ENCODE measurements at regions not wholly inside any gene's neighbourhood (a gene's known extent, or its start where the extent isn't known, plus 50 kb on each side); places are given as distances from the start of the nearest gene placed in this dataset.

DNA sequence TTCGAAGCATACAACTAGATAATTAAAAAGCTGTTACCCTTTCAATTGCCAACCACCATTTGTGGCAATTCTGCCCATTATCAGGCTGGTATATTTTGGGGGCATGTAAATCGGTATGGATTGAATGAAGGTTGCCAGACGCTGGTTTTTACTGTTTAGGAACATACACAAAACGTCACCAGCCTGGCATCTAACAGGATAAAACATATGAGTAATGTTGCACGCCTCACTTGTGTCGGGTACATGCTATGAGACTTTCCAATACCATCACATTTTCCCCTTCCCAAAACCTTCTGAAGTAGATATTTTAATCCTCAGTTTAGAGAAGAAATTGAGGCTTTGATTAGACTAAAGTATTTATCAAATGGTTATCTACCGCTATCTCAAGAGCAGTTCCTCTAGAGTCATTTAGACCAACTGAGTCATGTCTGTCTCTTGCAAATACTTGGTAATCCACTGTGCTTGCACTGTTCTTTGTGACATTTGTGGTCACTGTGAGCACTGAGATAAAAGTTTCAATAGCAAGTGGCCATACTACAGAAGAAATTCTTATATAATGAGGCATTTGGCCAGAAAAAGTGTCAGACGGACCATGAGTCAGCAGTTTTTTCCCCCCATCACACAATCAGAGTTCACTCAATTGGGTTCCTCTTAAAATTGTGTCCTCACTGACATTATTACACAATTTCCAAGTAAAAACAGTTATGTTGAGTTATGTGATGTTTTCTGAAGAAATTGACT lies 498.7 kb downstream of the NXPH1 start:
- H3K4me1 ChIP-seq = no peaks in the 10 kb centered on the region
- no peak overlapping the region for H3K27ac ChIP-seq
- TF ChIP-seq POLR2AphosphoS5 (IDR thresholded peaks at IDR 0.05; ENCODE audit: insufficient read depth in 1 of 2, low read depth in 1 of 2) (no peak), POLR2A (IDR thresholded peaks at IDR 0.05) (no peak), CTCF (IDR thresholded peaks at IDR 0.05) (no peak)
- no peak for DNase-seq (ENCODE audit: extremely low spot score in 2 of 2)
- H3K9me3 ChIP-seq = no peaks in the 10 kb centered on the region
- H3K27me3 ChIP-seq = no peaks in the 10 kb centered on the region
- no peak overlapping the region for H3K4me3 ChIP-seq
- no peaks in the 10 kb centered on the region for H3K36me3 ChIP-seq
- intact Hi-C loops (cut with DNase I) = no loop called here

DNA sequence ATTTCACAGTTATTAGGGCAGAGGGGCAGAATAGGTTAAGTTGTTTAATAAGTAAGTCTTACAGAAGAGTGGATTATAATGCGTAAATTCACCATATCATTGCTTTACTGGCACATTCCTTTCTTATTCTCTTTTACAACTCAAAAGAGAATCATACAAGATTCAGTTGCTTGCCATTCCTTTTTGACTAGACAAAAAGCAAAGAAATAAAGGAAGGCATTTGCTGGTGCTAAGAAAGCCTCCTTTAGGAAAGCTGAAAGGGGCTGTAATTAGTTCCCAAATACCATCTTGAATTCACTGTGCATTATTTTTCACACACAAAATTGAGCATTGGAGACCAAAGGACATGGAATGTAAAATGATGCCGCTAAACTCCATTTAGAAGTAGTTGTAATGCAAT lies 499.3 kb downstream of the NXPH1 start:
- no peaks in the 10 kb centered on the region for H3K4me1 ChIP-seq
- DNase-seq (ENCODE audit: extremely low spot score in 2 of 2) = no peak
- no peaks in the 10 kb centered on the region for H3K36me3 ChIP-seq

DNA sequence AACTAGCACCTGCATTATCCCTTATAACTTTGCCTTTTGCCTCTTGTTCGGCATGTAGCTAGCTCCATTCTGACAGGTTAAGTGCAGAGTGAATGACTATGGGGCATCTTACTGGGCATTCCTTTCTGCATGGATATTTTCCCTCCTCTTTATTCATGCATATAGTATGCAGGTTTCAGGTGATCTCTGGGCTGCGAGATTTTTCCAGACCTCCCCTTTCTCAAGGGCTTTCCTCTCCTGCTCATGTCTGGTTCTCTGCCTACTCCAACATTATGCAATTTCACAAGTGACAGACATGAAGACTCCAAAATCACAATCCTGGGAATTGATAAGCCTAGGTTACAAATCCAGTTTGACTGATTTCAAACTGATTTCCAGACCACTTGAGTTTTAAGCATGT lies 503.8 kb downstream of the NXPH1 start:
- Histone ChIP-seq H3K9me3 (no peaks in the 10 kb centered on the region), H3K4me1 (no peaks in the 10 kb centered on the region), H3K36me3 (no peaks in the 10 kb centered on the region), H3K27me3 (no peaks in the 10 kb centered on the region), H3K27ac (no peak overlapping the region), H3K4me3 (no peak overlapping the region)
- no peak for DNase-seq (ENCODE audit: extremely low spot score in 2 of 2)
- TF ChIP-seq POLR2A (IDR thresholded peaks at IDR 0.05) (no peak), CTCF (IDR thresholded peaks at IDR 0.05) (no peak), POLR2AphosphoS5 (IDR thresholded peaks at IDR 0.05; ENCODE audit: insufficient read depth in 1 of 2, low read depth in 1 of 2) (no peak)
- intact Hi-C loops (cut with DNase I) = no loop called here

More for the DNA sequence above, 499.3 kb downstream of the NXPH1 start:
- Histone ChIP-seq H3K9me3 (no peaks in the 10 kb centered on the region), H3K27me3 (no peaks in the 10 kb centered on the region), H3K4me3 (no peak overlapping the region), H3K27ac (no peak overlapping the region)
- no peak for TF ChIP-seq POLR2A (IDR thresholded peaks at IDR 0.05)
- no peak for TF ChIP-seq POLR2AphosphoS5 (IDR thresholded peaks at IDR 0.05; ENCODE audit: insufficient read depth in 1 of 2, low read depth in 1 of 2)
- no peak for TF ChIP-seq CTCF (IDR thresholded peaks at IDR 0.05)
- intact Hi-C loops (cut with DNase I) = no loop called here

GRCh38 chr7:8938044-8938805 lies 504.8 kb downstream of the NXPH1 start:
- Histone ChIP-seq H3K4me1 (no peaks in the 10 kb centered on the region), H3K27me3 (no peaks in the 10 kb centered on the region), H3K9me3 (no peaks in the 10 kb centered on the region), H3K27ac (no peak overlapping the region), H3K36me3 (no peaks in the 10 kb centered on the region), H3K4me3 (no peak overlapping the region)
- TF ChIP-seq CTCF (IDR thresholded peaks at IDR 0.05) = no peak
- no peak for TF ChIP-seq POLR2AphosphoS5 (IDR thresholded peaks at IDR 0.05; ENCODE audit: insufficient read depth in 1 of 2, low read depth in 1 of 2)
- no peak for TF ChIP-seq POLR2A (IDR thresholded peaks at IDR 0.05)
- no peak for DNase-seq (ENCODE audit: extremely low spot score in 2 of 2)
- intact Hi-C loops (cut with DNase I) = no loop called here

DNA sequence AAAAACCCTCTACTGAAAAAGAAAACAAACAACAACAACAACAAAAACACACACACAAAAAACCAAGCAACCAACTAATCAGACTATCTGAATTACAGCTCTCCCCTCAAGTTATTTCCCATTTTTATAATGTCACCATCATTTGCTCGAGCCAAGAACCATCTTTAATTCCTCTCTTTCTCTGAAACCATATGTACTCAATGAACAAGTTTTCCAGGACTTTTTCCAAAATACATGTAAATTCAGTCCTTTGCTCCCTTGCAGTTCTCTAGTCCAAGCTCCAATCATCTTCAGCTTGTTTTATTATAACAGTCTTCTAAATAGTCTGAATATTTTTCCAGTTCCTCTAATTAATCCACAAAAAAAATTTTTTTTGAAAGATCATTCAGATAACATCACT lies 506.0 kb downstream of the NXPH1 start:
- Histone ChIP-seq H3K4me3 (no peak overlapping the region), H3K27me3 (no peaks in the 10 kb centered on the region), H3K27ac (no peak overlapping the region), H3K4me1 (no peaks in the 10 kb centered on the region), H3K9me3 (no peaks in the 10 kb centered on the region), H3K36me3 (no peaks in the 10 kb centered on the region)
- intact Hi-C loops (cut with DNase I) = no loop called here
- no peak for TF ChIP-seq POLR2A (IDR thresholded peaks at IDR 0.05)
- no peak for DNase-seq (ENCODE audit: extremely low spot score in 2 of 2)
